Coronary artery (tissue), 2 donors: ENCODE measurements at regions not wholly inside any gene's neighbourhood (a gene's known extent, or its start where the extent isn't known, plus 50 kb on each side); places are given as distances from the start of the nearest gene placed in this dataset.

Experiments used
- DNase-seq: peaks from one replicate; pipeline ENCODE4 v3.0.0-alpha.2; 2017; ENCODE audit warnings: low spot score
- H3K27ac ChIP-seq, 2 donors: fragments of 200-600 bp; sonication (generic); one replicate each; pipeline ENCODE4 v1.5.1; 2016 to 2019
- H3K4me3 ChIP-seq: fragments of 200-600 bp; sonication (generic); 2 replicates; pipeline ENCODE4 v1.5.1; 2016; ENCODE audit warnings: mild to moderate bottlenecking, moderate library complexity
- TF ChIP-seq, protein P1 (sequence below): fragments of 200-600 bp; sonication (generic); IDR thresholded peaks from one replicate; pipeline ENCODE4 v1.5.1; 2019; ENCODE audit warnings: antibody characterized with exemption

DNA sequence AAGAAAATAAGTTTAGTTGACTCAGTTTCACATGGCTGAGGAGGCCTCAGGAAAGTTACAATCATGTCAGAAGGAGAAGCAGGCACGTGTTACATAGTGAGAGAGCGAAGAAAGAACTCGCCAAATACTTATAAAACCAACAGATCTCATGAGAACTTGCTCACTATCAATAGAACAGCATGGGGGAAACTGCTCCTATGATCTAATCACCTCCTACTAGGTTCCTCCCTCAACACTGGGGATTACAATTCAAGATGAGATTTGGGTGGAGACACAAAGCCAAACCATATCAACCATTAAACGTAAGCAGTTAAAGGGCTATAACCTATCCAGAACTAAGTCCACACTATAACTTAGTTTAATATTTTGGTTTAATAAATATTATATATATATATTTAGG lies 113.8 kb upstream of the ADGRL3 start:
- no peak overlapping the region for H3K27ac ChIP-seq
- TF ChIP-seq, protein P1, sequence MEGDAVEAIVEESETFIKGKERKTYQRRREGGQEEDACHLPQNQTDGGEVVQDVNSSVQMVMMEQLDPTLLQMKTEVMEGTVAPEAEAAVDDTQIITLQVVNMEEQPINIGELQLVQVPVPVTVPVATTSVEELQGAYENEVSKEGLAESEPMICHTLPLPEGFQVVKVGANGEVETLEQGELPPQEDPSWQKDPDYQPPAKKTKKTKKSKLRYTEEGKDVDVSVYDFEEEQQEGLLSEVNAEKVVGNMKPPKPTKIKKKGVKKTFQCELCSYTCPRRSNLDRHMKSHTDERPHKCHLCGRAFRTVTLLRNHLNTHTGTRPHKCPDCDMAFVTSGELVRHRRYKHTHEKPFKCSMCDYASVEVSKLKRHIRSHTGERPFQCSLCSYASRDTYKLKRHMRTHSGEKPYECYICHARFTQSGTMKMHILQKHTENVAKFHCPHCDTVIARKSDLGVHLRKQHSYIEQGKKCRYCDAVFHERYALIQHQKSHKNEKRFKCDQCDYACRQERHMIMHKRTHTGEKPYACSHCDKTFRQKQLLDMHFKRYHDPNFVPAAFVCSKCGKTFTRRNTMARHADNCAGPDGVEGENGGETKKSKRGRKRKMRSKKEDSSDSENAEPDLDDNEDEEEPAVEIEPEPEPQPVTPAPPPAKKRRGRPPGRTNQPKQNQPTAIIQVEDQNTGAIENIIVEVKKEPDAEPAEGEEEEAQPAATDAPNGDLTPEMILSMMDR = no peak
- DNase-seq = no peak
- no peak overlapping the region for H3K4me3 ChIP-seq

DNA sequence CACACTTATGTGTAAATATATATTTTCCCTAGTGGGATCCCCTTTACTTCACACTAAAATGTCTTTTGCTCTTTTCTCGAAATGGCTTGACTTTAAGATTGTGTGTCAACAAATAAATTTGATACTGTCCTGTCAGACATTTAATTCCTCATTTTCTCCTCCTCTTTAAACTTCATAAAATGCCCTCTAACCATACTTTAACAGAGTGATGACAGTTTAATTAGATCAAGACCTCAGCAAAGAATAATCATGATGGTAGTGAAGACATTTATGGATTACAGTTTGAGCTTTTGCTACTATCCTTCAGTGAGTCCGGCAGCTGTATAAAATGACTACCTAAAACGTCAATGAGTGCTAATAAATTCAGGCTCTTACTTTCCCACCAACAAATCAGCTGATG lies 113.1 kb upstream of the ADGRL3 start:
- no peak overlapping the region for H3K27ac ChIP-seq
- H3K4me3 ChIP-seq = no peak overlapping the region
- TF ChIP-seq, protein P1 = no peak
- DNase-seq = no peak

DNA sequence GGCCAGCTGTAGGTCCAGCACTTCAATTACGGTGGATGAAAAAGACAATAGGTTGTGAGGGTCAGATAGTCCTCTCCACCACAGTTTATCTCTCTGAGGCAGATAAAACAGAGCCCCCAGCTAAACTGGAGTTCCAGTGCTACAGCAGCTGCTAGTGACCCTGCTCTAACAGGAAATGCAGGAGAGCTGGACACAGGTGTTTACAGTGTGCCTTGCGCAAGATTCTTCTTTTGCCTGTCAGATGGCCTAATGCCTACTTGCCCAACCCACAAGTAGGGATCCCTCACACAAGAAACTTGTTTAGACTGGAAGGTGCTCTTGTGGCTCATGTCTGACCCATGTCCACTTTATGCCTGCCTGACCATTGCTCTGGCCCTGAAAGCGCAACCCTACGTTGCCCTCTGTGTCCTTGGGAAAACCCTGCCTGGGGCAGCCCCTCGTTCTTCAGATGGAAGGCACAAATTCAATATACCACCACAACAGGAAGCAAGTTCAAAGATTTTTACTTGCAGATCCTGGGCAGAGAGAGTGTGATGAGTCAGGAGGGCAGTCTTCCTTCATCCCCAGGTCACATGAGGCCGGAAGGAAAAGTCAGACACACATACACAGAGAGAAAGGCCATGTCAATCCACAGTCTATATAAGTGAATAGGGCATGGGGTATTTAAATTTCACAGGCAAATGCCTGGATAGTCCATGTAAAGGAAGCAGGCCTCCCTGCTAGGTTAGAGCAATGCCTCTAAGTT lies 105.1 kb upstream of the ADGRL3 start:
- TF ChIP-seq, protein P1 = no peak
- DNase-seq = no peak
- Histone ChIP-seq H3K4me3 (no peak overlapping the region), H3K27ac (no peak overlapping the region)

DNA sequence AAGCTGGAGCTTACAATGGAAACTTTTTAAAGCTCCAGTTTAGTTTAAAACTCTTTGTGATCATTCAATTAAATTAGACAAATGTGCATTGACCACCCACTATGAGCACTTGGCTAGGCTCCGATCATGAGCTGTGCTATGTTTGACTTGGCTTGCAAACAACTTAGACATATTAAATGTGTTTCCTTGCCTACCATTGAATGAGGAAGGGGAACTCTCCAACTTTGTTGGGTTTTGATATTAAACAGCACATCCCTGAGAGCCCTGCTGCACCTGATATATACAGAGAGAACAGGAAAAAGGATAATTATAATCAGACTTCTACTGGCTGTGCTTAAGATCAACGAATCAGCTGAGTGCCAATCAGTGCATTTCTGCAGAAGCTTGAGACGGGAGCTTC lies 71.4 kb upstream of the ADGRL3 start:
- no peak overlapping the region for H3K27ac ChIP-seq
- no peak overlapping the region for H3K4me3 ChIP-seq
- TF ChIP-seq, protein P1 = no peak
- no peak for DNase-seq

DNA sequence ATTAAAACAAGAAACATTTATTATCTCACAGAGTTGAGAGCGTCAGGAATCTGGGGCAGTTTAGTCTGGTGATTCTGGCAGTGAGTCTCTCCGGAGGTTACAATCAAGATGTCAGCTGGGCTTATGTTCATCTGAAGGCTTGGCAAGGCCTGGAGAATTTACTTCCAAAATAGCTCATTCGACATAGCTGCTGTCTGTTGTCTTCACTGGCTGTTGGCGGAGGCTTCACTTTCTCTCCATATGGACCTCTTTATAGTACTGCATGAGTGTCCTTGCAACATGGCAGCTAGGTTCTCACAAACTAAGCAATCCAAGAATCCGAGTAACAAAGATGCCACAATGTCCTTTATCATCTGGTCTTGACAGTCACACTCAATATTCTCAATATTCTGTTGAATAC lies 70.2 kb upstream of the ADGRL3 start:
- no peak for DNase-seq
- TF ChIP-seq, protein P1 = no peak
- Histone ChIP-seq H3K27ac (no peak overlapping the region), H3K4me3 (no peak overlapping the region)

DNA sequence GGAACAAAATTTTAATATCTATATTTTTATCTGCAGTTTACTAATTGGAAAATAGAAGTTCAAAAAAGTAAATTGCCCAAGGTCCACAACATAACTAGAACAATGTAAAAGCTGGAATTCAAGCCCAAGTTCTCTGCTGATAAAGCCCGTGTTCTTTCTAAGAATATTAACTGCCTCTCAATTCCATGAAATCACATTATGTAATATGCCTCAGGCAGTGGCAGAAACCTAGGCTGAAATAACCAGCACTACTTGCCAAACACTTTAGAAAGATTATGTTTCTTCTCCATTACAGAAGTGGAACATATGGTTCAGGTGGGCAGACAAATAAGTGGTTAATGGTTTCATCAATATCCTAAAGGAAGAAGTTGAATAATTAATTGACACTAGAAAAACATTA lies 56.7 kb upstream of the ADGRL3 start:
- no peak overlapping the region for H3K27ac ChIP-seq
- DNase-seq = no peak
- no peak overlapping the region for H3K4me3 ChIP-seq
- TF ChIP-seq, protein P1 = no peak

DNA sequence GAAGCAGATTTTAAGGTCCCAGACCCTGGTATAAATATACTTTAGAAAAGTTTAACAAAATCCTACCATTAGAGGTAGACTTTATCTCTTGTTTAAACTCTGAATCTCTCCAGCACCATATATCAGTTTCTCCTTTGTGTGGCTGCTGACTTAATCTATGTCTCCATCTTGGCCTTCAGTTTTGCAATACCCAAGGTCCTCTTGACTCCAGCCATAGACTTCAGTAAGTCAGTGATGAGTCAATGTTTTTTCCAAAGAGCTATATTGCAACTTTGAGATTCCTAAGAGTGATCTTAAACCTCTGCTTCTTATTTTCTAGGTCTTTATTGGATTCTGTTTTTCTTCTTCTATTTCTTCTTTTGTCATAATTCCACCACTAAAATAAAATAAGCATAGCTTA lies 50.8 kb upstream of the ADGRL3 start:
- no peak for DNase-seq
- H3K4me3 ChIP-seq = no peak overlapping the region
- TF ChIP-seq, protein P1 = no peak

More for the DNA sequence above, 50.8 kb upstream of the ADGRL3 start:
- no peak overlapping the region for H3K27ac ChIP-seq
